B cell (primary cell): ENCODE measurements at regions not wholly inside any gene's neighbourhood (a gene's known extent, or its start where the extent isn't known, plus 50 kb on each side); places are given as distances from the start of the nearest gene placed in this dataset.

Experiments used
- ATAC-seq: fragments of 200-7000 bp; cut with Tn5 transposase; one replicate; pipeline ENCODE4 v1.10.0; 2021; ENCODE audit warnings: low read depth, mild to moderate bottlenecking, moderate number of reproducible peaks, moderate library complexity
- CTCF ChIA-PET: fragments of 350-600 bp; sonication (Branson Sonifier 250); formaldehyde crosslinking; loops from one replicate; lab custom pipeline; 2021; ENCODE audit warnings: antibody characterized with exemption, inconsistent platforms; lab: Charles Lee
- POLR2A ChIA-PET: fragments of 350-600 bp; sonication (Branson Sonifier 250); formaldehyde crosslinking; loops from one replicate; lab custom pipeline; 2021; ENCODE audit warnings: antibody characterized with exemption; lab: Charles Lee
- DNase-seq: peaks from one replicate; pipeline ENCODE4 v3.0.0; 2013
- H2AFZ ChIP-seq: 2 replicates; pipeline ENCODE4 v1.6.1; 2012; ENCODE audit warnings: mild to moderate bottlenecking, low read depth, low read length; ENCODE audit not compliant: insufficient read depth, poor library complexity, severe bottlenecking
- H3K27ac ChIP-seq, 2 donors: 1 replicate in 1 of 2; 2 replicates in 1 of 2; pipeline ENCODE4 v1.5.1; 2012 to 2013; ENCODE audit warnings: low read length in 2 of 2, mild to moderate bottlenecking in 2 of 2, moderate library complexity in 1 of 2
- H3K27me3 ChIP-seq, 4 experiments: fragments of 200-600 bp in 1 of 4; sonication (generic) in 1 of 4; replicated peaks in 1 of 4; 1 replicate in 2 of 4; 2 replicates in 2 of 4; pipeline versions ENCODE4 v1.6.1 to v1.7.0; 2013 to 2016; ENCODE audit warnings: low read length in 3 of 4, mild to moderate bottlenecking in 2 of 4, mixed read lengths in 1 of 4, moderate library complexity in 1 of 4; ENCODE audit not compliant: insufficient read depth in 4 of 4, control insufficient read depth in 3 of 4; ENCODE audit errors: control extremely low read depth in 1 of 4
- H3K36me3 ChIP-seq, 2 experiments: replicated peaks in 1 of 2; 1 replicate in 1 of 2; 2 replicates in 1 of 2; pipeline versions ENCODE4 v1.6.1 to v1.7.1; 2013; ENCODE audit warnings: low read length in 1 of 2; ENCODE audit not compliant: insufficient read depth in 2 of 2, control insufficient read depth in 1 of 2; ENCODE audit errors: control extremely low read depth in 1 of 2, extremely low read depth in 1 of 2
- H3K4me1 ChIP-seq, 2 donors: fragments of 200-600 bp in 1 of 2; sonication (generic) in 1 of 2; 1 replicate in 1 of 2; 2 replicates in 1 of 2; pipeline versions ENCODE4 v1.5.1 to v1.6.1; 2013 to 2017; ENCODE audit warnings: low read length in 2 of 2; ENCODE audit not compliant: control insufficient read depth in 2 of 2, insufficient read depth in 2 of 2
- H3K4me2 ChIP-seq: replicated peaks from 2 replicates; pipeline ENCODE3; 2012; ENCODE audit warnings: mild to moderate bottlenecking, low read depth, low read length; ENCODE audit not compliant: poor library complexity, severe bottlenecking
- H3K4me3 ChIP-seq, 5 experiments: fragments of 200-600 bp in 1 of 5; sonication (generic) in 1 of 5; 1 replicate in 3 of 5; 2 replicates in 2 of 5; pipeline versions ENCODE4 v1.5.1 to v1.7.0; 2011 to 2016; ENCODE audit warnings: low read length in 4 of 5, mild to moderate bottlenecking in 4 of 5, low read depth in 2 of 5, control low read depth in 1 of 5, moderate library complexity in 1 of 5; ENCODE audit not compliant: insufficient read depth in 1 of 5; ENCODE audit errors: control extremely low read depth in 1 of 5, extremely low read depth in 1 of 5
- H3K79me2 ChIP-seq: fragments of 200-600 bp; sonication (generic); one replicate; pipeline ENCODE4 v1.6.0; 2016; ENCODE audit warnings: low read length; ENCODE audit not compliant: control insufficient read depth, insufficient read depth
- H3K9ac ChIP-seq: fragments of 200-600 bp; sonication (generic); 2 replicates; pipeline ENCODE4 v1.6.1; 2017; ENCODE audit warnings: mild to moderate bottlenecking, low read length, moderate library complexity
- H3K9me3 ChIP-seq, 3 donors: one replicate each; pipeline versions ENCODE4 v1.6.1 to v1.7.1; 2013; ENCODE audit warnings: low read length in 2 of 3; ENCODE audit not compliant: control insufficient read depth in 2 of 3, insufficient read depth in 1 of 3; ENCODE audit errors: control extremely low read depth in 1 of 3
- H4K20me1 ChIP-seq: 2 replicates; pipeline ENCODE4 v1.6.0; 2012; ENCODE audit warnings: mild to moderate bottlenecking, low read length; ENCODE audit not compliant: insufficient read depth, control insufficient read depth, poor library complexity, severe bottlenecking
- H3K27ac Mint-ChIP-seq: one replicate; pipeline ENCODE4 v1.8.0; 2021; ENCODE audit warnings: mixed read lengths
- H3K27me3 Mint-ChIP-seq: one replicate; pipeline ENCODE4 v1.8.0; 2021; ENCODE audit warnings: mixed read lengths
- H3K4me1 Mint-ChIP-seq: one replicate; pipeline ENCODE4 v1.8.0; 2021; ENCODE audit warnings: mixed read lengths
- H3K4me3 Mint-ChIP-seq: one replicate; pipeline ENCODE4 v1.8.0; 2021; ENCODE audit warnings: mixed read lengths
- H3K9me3 Mint-ChIP-seq: one replicate; pipeline ENCODE4 v1.8.0; 2022; ENCODE audit warnings: mixed read lengths; ENCODE audit not compliant: insufficient read depth
- EZH2 ChIP-seq: IDR thresholded peaks from 2 replicates; pipeline ENCODE4 v1.6.1; 2012; ENCODE audit warnings: borderline replicate concordance, low read depth, mild to moderate bottlenecking, moderate library complexity, low read length; ENCODE audit not compliant: insufficient read depth, poor library complexity, severe bottlenecking
- WGBS: methylation state at CpG from one replicate; pipeline ENCODE4 v1.1.5; 2013; ENCODE audit warnings: missing lambda C conversion rate; ENCODE audit not compliant: insufficient coverage; 5-methylcytosine and 5-hydroxymethylcytosine counted together
- intact Hi-C: fragments of 100-400 bp; cut with micrococcal nuclease; formaldehyde crosslinking; loops from one replicate; pipeline ENCODE4 v1.10.0; 2022
- TF ChIP-seq, protein P1 (sequence below): fragments of 200-600 bp; IDR thresholded peaks from one replicate; pipeline ENCODE4 v1.8.0; 2022; ENCODE audit warnings: antibody characterized with exemption, mild to moderate bottlenecking

DNA sequence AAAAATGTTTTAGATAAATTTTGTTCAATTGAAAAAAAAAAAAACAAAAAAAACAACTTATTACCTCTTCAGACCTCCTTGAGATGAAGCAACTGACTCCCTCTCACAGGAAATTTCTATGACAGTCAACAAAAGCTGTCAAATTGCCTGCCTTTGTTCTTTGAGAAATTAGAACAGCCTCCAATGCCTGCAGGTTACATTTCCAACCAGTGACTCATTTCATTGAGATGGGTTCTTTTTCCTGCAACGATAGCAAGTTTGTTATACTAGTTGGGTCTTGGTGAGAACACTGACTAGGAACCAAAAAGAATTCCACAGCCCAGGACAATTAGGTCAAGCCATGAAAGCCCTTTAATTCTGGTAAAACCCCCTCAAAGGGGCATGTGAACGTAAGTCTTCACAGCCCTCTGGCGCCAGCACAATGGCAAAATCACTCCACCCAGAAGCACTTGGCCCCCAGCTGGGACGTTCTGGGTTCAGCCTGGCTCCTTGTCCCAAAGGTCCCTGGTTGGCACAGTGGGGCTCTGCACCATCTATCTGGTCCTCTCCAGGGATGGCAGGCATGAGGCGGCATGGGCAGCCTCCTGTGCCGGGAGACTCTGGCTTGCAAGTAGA, 87.0 kb downstream of the SPP2 start:
- CTCF ChIA-PET: interaction anchor here (0.7 to 11.4 kb wide), 4 partner anchors 154 to 366 kb away, joined by 3 to 217 read pairs (median 4); partner anchors contain the start of gene ARL4C
- no peak overlapping the region for H3K4me3 Mint-ChIP-seq
- Histone ChIP-seq H3K9ac (no peak overlapping the region), H2AFZ (no peak overlapping the region), H3K4me2 (no peak overlapping the region), H3K4me3 (no peak overlapping the region), H3K27ac (no peak overlapping the region), H3K27me3 (peaks cover 0 to 41% (median 12%) of the 10 kb centered on the region in 4 experiments), H3K79me2 (no peaks in the 10 kb centered on the region), H3K9me3 (peaks cover 0 to 4% (median 0%) of the 10 kb centered on the region in 3 donors), H3K4me1 (peaks cover 4 to 11% of the 10 kb centered on the region in 2 donors), H3K36me3 (no peaks in the 10 kb centered on the region), H4K20me1 (no peaks in the 10 kb centered on the region)
- no peak for DNase-seq
- TF ChIP-seq, protein P1, sequence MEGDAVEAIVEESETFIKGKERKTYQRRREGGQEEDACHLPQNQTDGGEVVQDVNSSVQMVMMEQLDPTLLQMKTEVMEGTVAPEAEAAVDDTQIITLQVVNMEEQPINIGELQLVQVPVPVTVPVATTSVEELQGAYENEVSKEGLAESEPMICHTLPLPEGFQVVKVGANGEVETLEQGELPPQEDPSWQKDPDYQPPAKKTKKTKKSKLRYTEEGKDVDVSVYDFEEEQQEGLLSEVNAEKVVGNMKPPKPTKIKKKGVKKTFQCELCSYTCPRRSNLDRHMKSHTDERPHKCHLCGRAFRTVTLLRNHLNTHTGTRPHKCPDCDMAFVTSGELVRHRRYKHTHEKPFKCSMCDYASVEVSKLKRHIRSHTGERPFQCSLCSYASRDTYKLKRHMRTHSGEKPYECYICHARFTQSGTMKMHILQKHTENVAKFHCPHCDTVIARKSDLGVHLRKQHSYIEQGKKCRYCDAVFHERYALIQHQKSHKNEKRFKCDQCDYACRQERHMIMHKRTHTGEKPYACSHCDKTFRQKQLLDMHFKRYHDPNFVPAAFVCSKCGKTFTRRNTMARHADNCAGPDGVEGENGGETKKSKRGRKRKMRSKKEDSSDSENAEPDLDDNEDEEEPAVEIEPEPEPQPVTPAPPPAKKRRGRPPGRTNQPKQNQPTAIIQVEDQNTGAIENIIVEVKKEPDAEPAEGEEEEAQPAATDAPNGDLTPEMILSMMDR: no peak
- TF ChIP-seq EZH2: no peak
- H3K4me1 Mint-ChIP-seq: peaks cover 15% of the 10 kb centered on the region
- no peaks in the 10 kb centered on the region for H3K9me3 Mint-ChIP-seq
- WGBS: 100% methylated on average over 3 of the region's 6 CpGs
- peaks cover 44% of the 10 kb centered on the region for H3K27me3 Mint-ChIP-seq
- POLR2A ChIA-PET: no interaction called here
- no peak for ATAC-seq
- intact Hi-C loops: loop anchor here (2.0 kb wide), 2 partner anchors 27 to 171 kb away; no protein-coding TSS in a partner anchor
- H3K27ac Mint-ChIP-seq: no peak overlapping the region

DNA sequence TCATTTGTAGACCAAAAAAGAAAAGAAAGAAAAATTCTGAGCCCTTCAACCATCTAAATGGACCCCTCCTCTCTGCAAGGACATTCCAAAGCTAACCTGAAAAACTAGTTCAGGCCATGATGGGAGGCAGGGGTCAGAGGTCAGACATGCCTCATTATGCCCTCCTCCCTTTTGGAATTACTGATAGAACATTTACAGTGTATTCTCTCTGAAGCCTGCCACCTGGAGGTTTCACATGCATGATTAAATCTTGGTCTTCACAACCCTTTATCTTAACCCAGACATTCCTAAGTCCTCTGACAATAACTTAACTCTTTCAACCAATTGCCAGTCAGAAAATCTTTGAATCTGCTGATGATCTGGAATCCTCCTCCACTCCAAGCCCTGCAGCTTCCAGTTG, 86.0 kb downstream of the SPP2 start:
- H3K9me3 Mint-ChIP-seq: no peaks in the 10 kb centered on the region
- CTCF ChIA-PET: interaction anchor here (0.7 to 11.4 kb wide), 21 partner anchors 9 to 981 kb away, joined by 3 to 217 read pairs (median 6); partner anchors contain the start of gene ARL4C
- no peaks in the 10 kb centered on the region for H4K20me1 ChIP-seq
- H3K27ac ChIP-seq: no peak overlapping the region
- H3K27ac Mint-ChIP-seq: no peak overlapping the region
- H3K4me3 Mint-ChIP-seq: no peak overlapping the region
- ATAC-seq (no peak), DNase-seq (no peak)
- peaks cover 0 to 41% (median 12%) of the 10 kb centered on the region in 4 experiments for H3K27me3 ChIP-seq
- peaks cover 4 to 11% of the 10 kb centered on the region in 2 donors for H3K4me1 ChIP-seq
- H3K36me3 ChIP-seq: no peaks in the 10 kb centered on the region
- H3K9ac ChIP-seq: no peak overlapping the region
- intact Hi-C loops: loop anchor here (2.0 kb wide), 2 partner anchors 28 to 172 kb away; no protein-coding TSS in a partner anchor
- no peak overlapping the region for H3K4me2 ChIP-seq
- no peaks in the 10 kb centered on the region for H3K79me2 ChIP-seq
- no peak overlapping the region for H2AFZ ChIP-seq
- peaks cover 15% of the 10 kb centered on the region for H3K4me1 Mint-ChIP-seq
- H3K27me3 Mint-ChIP-seq: peaks cover 46% of the 10 kb centered on the region
- H3K4me3 ChIP-seq: no peak overlapping the region
- TF ChIP-seq, protein P1: no peak
- no peak for TF ChIP-seq EZH2
- H3K9me3 ChIP-seq: peaks cover 0 to 4% (median 0%) of the 10 kb centered on the region in 3 donors
- POLR2A ChIA-PET: no interaction called here
